ELR (cell line): ENCODE measurements at regions not wholly inside any gene's neighbourhood (a gene's known extent, or its start where the extent isn't known, plus 50 kb on each side); places are given as distances from the start of the nearest gene placed in this dataset.
A peak's percentile ranks its signal among the peaks of the same experiment; 100 is the strongest.
"Not testable (repeated sequence)": the region's sequence is repeated elsewhere in the genome, so short reads cannot be mapped to it uniquely, and the experiment has no call there.

Source experiments
- DNase-seq: peaks from one replicate; pipeline ENCODE4 v3.0.0-alpha.2; 2015; ENCODE audit warnings: low read depth

DNA sequence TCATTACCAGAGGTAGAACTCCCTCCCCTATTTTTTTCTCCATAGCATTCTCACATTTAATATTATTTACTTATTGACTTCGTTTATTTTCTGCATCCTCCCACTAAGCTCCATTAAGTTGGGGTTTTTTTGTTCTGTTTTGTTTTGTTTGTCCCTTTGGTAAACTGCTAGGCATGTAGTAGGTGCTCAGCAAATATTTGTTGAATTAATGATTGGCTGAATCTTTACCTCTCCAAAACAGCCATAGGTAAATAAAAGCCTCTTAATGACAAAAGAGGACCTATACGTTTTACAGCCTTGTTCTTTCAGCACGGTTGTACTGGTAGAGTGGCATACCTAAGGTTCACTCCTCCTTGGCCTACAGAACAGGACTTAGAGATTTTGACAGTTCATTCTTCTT is 52.0 kb downstream of the PRORP start:
- DNase-seq: no peak

DNA sequence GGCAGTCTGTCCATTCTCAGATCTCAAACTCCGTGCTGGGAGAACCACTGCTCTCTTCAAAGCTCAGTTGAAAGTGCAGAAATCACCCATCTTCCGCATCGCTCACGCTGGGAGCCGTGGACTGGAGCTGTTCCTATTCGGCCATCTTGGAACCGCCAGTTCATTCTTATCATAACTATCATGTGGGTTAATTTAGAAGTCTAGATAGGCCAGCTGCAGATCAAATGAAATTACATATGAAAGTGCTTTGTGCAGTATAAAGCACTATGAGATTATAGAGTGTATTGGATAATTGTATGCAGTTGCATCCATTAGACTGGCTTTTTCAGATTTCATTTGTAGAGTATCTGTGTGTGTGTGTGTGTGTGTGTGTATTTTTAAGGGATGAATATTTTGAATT is 57.8 kb downstream of the PRORP start:
- DNase-seq: no peak

- DNase-seq: not testable (repeated sequence)
Measured at GRCh38 chr14:35184891-35185290, 62.5 kb downstream of the PRORP start.

DNA sequence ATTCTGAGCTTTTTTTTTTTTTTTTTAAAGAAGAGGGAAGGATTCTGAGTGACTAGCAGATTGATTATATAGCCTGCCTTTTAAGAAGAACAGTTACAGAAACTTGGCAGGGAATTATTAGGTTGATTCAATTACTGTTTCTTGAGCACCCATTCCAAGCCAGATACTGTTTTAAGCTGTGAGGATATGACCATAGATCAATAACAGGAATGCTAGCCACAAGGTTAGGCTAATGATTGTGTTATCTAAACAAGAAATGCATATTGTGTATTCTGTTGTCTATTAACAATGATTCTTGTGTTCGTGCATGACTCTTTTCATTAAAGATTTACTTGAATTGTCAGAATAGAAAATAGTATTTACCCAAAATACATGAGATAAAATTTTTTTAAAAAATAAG is 67.1 kb downstream of the PRORP start:
- no peak for DNase-seq

DNA sequence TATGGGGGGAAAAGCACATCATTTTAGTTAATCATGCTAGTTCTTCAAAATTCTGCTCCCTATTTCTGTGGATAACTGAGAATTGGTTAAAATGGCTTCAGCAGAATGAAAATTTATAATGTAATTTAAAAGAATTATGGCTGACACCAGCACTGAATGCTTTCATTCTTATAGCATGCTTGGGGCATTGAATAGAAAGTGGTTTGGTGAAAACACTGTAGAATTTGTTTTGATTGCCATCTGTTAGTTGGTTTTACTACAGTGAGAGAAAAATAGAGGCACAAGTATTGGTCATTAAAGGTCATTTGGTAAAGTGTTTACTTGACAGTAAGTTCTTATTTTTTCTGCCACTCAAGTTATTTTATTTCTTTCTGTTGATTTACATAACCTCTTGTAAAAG is 70.8 kb downstream of the PRORP start:
- DNase-seq: no peak

GRCh38 chr14:35194183-35194582 is 71.8 kb downstream of the PRORP start:
- not testable (repeated sequence) for DNase-seq

- peak; percentile 38 for DNase-seq
Measured at GRCh38 chr14:35196571-35196970, 74.2 kb downstream of the PRORP start.

GRCh38 chr14:35197015-35197414 is 74.7 kb downstream of the PRORP start:
- DNase-seq: peak; percentile 88

- DNase-seq: no peak
Measured at GRCh38 chr14:35201066-35201465, 78.7 kb downstream of the PRORP start.

DNA sequence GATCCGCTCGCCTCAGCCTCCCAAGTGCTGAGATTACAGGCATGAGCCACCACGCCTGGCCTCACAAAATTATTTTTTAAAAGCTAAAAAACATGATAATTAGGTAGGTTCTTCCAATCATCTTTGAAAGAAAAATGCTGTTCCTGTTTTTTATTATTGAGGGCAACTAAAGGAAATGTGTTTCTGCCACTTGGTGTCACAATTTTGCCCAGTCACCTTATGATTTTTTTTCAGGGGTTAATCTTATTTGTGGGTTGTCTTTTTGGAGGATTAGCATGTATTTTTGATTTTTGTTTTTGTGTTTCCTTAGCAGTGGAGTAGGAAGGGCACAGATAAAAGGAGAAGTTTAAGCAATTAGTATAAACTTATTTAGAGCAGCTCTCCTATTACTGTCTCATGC is 79.8 kb downstream of the PRORP start:
- DNase-seq: no peak

GRCh38 chr14:35205737-35206136 is 83.4 kb downstream of the PRORP start:
- no peak for DNase-seq

DNA sequence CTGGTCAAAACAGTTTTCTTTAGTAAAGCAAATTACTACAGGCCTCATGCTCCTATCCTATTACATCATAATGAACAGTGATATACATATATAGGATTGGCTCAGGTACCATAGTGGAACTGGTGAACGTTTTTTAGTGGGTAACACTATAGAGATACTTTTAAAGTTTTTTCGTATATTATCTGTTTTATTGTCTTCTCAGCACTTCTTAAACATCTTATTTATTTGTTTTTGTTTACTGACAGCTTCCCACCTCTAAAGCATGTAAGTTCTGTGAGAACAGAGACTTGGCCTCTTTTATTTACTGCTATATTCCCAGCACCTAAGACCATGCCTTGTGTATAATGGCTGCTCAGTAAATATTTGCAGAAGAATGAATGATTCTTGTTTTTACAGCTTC is 81.1 kb upstream of the PSMA6 start:
- no peak for DNase-seq

DNA sequence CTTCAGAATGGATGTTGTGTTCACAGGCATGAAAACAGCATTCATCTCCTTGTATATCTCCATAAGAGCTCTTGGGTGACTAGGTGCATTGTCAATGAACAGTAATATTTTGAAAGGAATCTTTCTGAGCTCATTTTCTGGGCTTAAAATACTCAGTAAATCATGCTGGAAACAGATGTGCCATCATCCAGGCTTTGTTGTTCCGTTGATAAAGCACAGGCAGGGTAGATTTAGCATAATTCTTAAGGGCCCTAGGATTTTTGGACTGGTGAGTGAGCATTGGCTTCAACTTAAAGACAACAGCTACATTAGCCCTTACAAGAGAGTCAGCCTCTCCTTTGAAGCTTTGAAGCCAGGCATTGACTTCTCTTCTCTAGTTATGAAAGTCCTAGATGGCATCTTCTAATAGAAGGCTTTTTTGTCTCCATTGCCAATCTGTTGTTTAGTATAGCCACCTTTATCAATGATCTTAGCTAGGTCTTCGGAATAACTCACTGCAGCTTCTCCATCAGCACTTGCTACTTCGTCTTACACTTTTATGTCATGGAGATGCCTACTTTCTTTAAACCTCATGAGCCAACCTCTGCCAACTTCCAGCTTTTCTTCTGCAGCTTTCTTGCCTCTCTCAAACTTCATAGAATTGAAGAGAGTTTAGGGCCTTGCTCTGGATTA is 79.6 kb upstream of the PSMA6 start:
- no peak for DNase-seq

GRCh38 chr14:35213143-35213788 is 78.9 kb upstream of the PSMA6 start:
- no peak for DNase-seq

GRCh38 chr14:35213869-35214387 is 78.3 kb upstream of the PSMA6 start:
- peak; percentile 74 for DNase-seq

- DNase-seq: not testable (repeated sequence)
Measured at GRCh38 chr14:35214402-35214801, 77.8 kb upstream of the PSMA6 start.

GRCh38 chr14:35215110-35215813 is 76.9 kb upstream of the PSMA6 start:
- peak; percentile 66 for DNase-seq

DNA sequence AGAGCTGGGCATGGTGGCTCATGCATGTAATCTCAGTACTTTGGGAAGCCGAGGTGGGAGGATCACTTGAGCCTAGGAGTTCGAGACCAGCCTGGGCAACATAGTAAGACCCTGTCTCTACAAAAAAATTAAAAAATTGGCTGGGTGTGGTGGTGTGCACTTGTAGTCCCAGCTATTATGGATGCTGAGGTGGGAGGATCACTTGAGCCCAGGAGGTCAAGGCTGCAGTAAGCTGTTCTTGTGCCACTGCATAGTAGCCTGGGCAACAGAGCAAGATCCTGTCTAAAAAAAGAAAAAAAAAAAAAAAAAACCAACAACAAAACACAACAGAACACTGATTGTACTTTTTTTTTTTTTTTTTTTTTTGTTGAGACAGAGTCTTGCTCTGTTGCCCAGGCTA is 74.0 kb upstream of the PSMA6 start:
- DNase-seq: not testable (repeated sequence)

GRCh38 chr14:35218963-35219362 is 73.2 kb upstream of the PSMA6 start:
- DNase-seq: no peak

GRCh38 chr14:35220027-35220676 is 72.0 kb upstream of the PSMA6 start:
- DNase-seq: no peak

- no peak for DNase-seq
Measured at GRCh38 chr14:35220920-35221319, 71.3 kb upstream of the PSMA6 start.

DNA sequence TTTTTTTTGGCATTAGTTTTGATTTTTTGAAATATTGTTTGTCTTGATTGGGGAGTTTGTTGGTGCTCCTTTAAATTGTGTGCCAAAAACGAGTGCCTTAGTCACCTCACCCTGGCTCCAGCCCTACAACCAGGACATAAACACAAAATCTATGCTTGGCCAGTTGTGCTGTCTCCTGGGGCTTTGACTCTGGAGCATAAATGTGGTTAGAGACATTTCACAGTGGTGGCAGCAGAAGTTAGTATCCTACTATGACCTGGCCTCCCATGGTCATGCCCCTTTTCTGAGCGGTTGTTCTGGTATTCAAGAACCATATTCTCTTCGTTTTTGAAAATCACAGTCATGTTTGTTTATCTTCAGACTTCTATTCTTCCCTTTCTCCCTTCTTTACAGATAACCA is 70.7 kb upstream of the PSMA6 start:
- peak; percentile 8 for DNase-seq

- DNase-seq: no peak
Measured at GRCh38 chr14:35222324-35222723, 69.9 kb upstream of the PSMA6 start.
